Tibial nerve (tissue), 3 donors: ENCODE measurements at regions not wholly inside any gene's neighbourhood (a gene's known extent, or its start where the extent isn't known, plus 50 kb on each side); places are given as distances from the start of the nearest gene placed in this dataset.

Source experiments
- POLR2A ChIP-seq, 2 donors: fragments of 450-650 bp; IDR thresholded peaks; one replicate each; pipeline ENCODE4 v1.6.1; 2017; ENCODE audit warnings: antibody characterized with exemption in 2 of 2, mild to moderate bottlenecking in 2 of 2, moderate library complexity in 2 of 2
- TF ChIP-seq, protein P1 (sequence below), 5 experiments: fragments of 200-600 bp in 3 of 5; fragments of 450-650 bp in 2 of 5; sonication (generic) in 3 of 5; IDR thresholded peaks; one replicate each; pipeline ENCODE4 v1.5.1; 2016 to 2019; ENCODE audit warnings: antibody characterized with exemption in 5 of 5, mild to moderate bottlenecking in 3 of 5, moderate library complexity in 2 of 5

DNA sequence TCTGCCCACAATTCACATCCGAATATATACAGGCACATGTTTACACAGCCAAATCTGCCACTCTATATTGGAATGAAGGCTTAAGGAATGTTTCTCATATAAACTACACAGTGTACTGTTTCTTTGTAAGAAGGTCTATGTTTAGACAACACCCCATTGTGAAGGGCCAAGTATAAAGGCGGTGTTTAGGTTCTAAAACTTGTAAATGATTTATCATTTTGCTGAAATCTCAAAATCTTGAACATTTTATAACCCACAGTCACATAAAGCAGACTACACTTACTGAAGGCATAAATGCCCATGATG, 94.0 kb downstream of the ZNF608 start:
- no peak for TF ChIP-seq POLR2A (IDR thresholded peaks at IDR 0.05)
- TF ChIP-seq, protein P1, sequence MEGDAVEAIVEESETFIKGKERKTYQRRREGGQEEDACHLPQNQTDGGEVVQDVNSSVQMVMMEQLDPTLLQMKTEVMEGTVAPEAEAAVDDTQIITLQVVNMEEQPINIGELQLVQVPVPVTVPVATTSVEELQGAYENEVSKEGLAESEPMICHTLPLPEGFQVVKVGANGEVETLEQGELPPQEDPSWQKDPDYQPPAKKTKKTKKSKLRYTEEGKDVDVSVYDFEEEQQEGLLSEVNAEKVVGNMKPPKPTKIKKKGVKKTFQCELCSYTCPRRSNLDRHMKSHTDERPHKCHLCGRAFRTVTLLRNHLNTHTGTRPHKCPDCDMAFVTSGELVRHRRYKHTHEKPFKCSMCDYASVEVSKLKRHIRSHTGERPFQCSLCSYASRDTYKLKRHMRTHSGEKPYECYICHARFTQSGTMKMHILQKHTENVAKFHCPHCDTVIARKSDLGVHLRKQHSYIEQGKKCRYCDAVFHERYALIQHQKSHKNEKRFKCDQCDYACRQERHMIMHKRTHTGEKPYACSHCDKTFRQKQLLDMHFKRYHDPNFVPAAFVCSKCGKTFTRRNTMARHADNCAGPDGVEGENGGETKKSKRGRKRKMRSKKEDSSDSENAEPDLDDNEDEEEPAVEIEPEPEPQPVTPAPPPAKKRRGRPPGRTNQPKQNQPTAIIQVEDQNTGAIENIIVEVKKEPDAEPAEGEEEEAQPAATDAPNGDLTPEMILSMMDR (IDR thresholded peaks at IDR 0.05): no peak
